GM13976 (cell line): ENCODE measurements at regions not wholly inside any gene's neighbourhood (a gene's known extent, or its start where the extent isn't known, plus 50 kb on each side); places are given as distances from the start of the nearest gene placed in this dataset.
"Not testable (repeated sequence)": the region's sequence is repeated elsewhere in the genome, so short reads cannot be mapped to it uniquely, and the experiment has no call there.

ENCODE experiments used
- DNase-seq: peaks from one replicate; pipeline ENCODE4 v3.0.0; 2012; ENCODE audit warnings: low spot score
- in situ Hi-C: fragments of 300-500 bp; cut with MboI; formaldehyde crosslinking; loops from one replicate; pipeline ENCODE4 v1.12.0; 2022; ENCODE audit warnings: low sequenced_read_pairs, mixed read lengths, inconsistent platforms; ENCODE audit not compliant: unreplicated experiment
- TF ChIP-seq, protein P1 (sequence below): IDR thresholded peaks from 2 replicates; pipeline ENCODE4 v1.5.1; 2012; ENCODE audit warnings: borderline replicate concordance, mild to moderate bottlenecking; ENCODE audit not compliant: insufficient read depth; ENCODE audit errors: extremely low read depth, missing control alignments, control extremely low read depth

- DNase-seq, result no peak
Observed at GRCh38 chrX:7987160-7988012, 60.2 kb upstream of the PNPLA4 start.

GRCh38 chrX:7986738-7987137, 59.5 kb upstream of the PNPLA4 start:
- DNase-seq, in situ Hi-C loops: not testable (repeated sequence)

More at GRCh38 chrX:7987160-7988012, 60.2 kb upstream of the PNPLA4 start:
- in situ Hi-C loops, result no loop called here
- TF ChIP-seq, protein P1, sequence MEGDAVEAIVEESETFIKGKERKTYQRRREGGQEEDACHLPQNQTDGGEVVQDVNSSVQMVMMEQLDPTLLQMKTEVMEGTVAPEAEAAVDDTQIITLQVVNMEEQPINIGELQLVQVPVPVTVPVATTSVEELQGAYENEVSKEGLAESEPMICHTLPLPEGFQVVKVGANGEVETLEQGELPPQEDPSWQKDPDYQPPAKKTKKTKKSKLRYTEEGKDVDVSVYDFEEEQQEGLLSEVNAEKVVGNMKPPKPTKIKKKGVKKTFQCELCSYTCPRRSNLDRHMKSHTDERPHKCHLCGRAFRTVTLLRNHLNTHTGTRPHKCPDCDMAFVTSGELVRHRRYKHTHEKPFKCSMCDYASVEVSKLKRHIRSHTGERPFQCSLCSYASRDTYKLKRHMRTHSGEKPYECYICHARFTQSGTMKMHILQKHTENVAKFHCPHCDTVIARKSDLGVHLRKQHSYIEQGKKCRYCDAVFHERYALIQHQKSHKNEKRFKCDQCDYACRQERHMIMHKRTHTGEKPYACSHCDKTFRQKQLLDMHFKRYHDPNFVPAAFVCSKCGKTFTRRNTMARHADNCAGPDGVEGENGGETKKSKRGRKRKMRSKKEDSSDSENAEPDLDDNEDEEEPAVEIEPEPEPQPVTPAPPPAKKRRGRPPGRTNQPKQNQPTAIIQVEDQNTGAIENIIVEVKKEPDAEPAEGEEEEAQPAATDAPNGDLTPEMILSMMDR, result no peak

DNA sequence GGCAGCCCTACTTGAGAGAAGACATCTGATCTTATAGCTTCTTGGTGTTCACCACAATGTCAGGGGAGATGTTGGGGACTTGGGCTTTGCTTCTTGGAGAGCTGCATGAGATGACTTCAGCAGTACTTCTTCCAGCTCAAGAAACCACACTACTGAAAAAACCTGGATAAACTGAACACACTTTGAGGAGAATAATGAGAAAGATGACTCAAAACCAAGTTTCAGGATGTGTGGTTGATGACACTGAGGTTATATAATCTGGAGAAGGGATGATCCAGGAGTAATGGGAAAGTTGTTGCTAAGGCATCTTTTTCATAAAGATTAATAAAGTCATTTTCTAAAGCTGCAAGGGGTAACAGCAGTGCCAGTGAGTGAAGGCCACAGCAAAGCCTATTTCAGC, 58.4 kb upstream of the PNPLA4 start:
- no peak for DNase-seq
- in situ Hi-C loops, result no loop called here
- TF ChIP-seq, protein P1, result no peak

- DNase-seq, result no peak
- TF ChIP-seq, protein P1, result no peak
- in situ Hi-C loops, result no loop called here
Observed at GRCh38 chrX:7983581-7983980, 56.4 kb upstream of the PNPLA4 start.
